HCT116 (cell line): ENCODE measurements at regions not wholly inside any gene's neighbourhood (a gene's known extent, or its start where the extent isn't known, plus 50 kb on each side); places are given as distances from the start of the nearest gene placed in this dataset.

Source experiments
- ATAC-seq: fragments of 200-7000 bp; cut with Tn5 transposase; 2 replicates; pipeline ENCODE4 v1.9.1; 2020; ENCODE audit warnings: mild to moderate bottlenecking, moderate library complexity
- BruUV-seq: library from RNA; stranded (reverse); fragments of 400-500 nt; replicated peaks from 2 replicates; lab custom pipeline; 2021; lab: Mats Ljungman, UMichigan
- CTCF ChIA-PET: fragments of 300-600 bp; sonication (Branson Sonifier 250); formaldehyde crosslinking; loops from one replicate; lab custom pipeline; 2021; ENCODE audit warnings: antibody characterized with exemption; lab: Charles Lee
- POLR2A ChIA-PET: fragments of 300-600, 350-600 bp; sonication (Branson Sonifier 250); formaldehyde crosslinking; loops from one replicate; lab custom pipeline; 2021; ENCODE audit warnings: antibody characterized with exemption; lab: Charles Lee
- RAD21 ChIA-PET, 2 experiments: fragments of 300-600 bp; sonication (Branson Sonifier 250); formaldehyde crosslinking; loops; one replicate each; lab custom pipeline; 2023; ENCODE audit warnings: low total read pairs in 2 of 2; ENCODE audit not compliant: uncharacterized antibody in 2 of 2, unreplicated experiment in 2 of 2, low non-redundant PET in 1 of 2; lab: Charles Lee
- DNase-seq: peaks from one replicate; pipeline ENCODE4 v3.0.0-alpha.2; 2010; ENCODE audit warnings: low read depth, low spot score
- H2AFZ ChIP-seq: fragments of 200-600 bp; shearing (Covaris generic), sonication (generic); 2 replicates; pipeline ENCODE4 v1.6.1; 2017; ENCODE audit warnings: low read depth, mixed run types, mixed read lengths, antibody characterized with exemption, low read length; ENCODE audit not compliant: poor library complexity, severe bottlenecking
- H3K27ac ChIP-seq: 2 replicates; pipeline ENCODE4 v1.5.1; 2012; ENCODE audit warnings: low read depth, low read length
- H3K27me3 ChIP-seq: fragments of 200-600 bp; sonication (generic); 2 replicates; pipeline ENCODE4 v1.6.1; 2016; ENCODE audit warnings: mixed run types, low read length, mixed read lengths; ENCODE audit not compliant: insufficient read depth
- H3K36me3 ChIP-seq, 2 experiments: fragments of 200-500 bp in 1 of 2; fragments of 200-600 bp in 1 of 2; sonication (Bioruptor generic) in 1 of 2; sonication (generic) in 1 of 2; 2 replicates each; pipeline versions ENCODE4 v1.5.1 to v1.6.1; 2014 to 2016; ENCODE audit warnings: low read length in 2 of 2, inconsistent platforms in 1 of 2, mixed read lengths in 1 of 2, mixed run types in 1 of 2; ENCODE audit not compliant: insufficient read depth in 2 of 2, control insufficient read depth in 1 of 2
- H3K4me1 ChIP-seq, 2 experiments: fragments of 200-600 bp in 1 of 2; sonication (generic) in 1 of 2; 2 replicates each; pipeline versions ENCODE4 v1.5.1 to v1.6.1; 2012 to 2017; ENCODE audit warnings: low read length in 2 of 2, inconsistent platforms in 1 of 2, mild to moderate bottlenecking in 1 of 2, mixed read lengths in 1 of 2, mixed run types in 1 of 2, moderate library complexity in 1 of 2; ENCODE audit not compliant: insufficient read depth in 2 of 2, control insufficient read depth in 1 of 2
- H3K4me2 ChIP-seq: fragments of 200-600 bp; sonication (generic); 2 replicates; pipeline ENCODE4 v1.6.1; 2017; ENCODE audit warnings: mixed run types, low read length, mixed read lengths
- H3K4me3 ChIP-seq, 2 experiments: fragments of 200-600 bp in 1 of 2; sonication (generic) in 1 of 2; replicated peaks in 1 of 2; 2 replicates each; pipeline ENCODE4 v1.5.1; 2011 to 2016; ENCODE audit warnings: low read length in 2 of 2, control low read depth in 1 of 2, low read depth in 1 of 2, mild to moderate bottlenecking in 1 of 2, mixed read lengths in 1 of 2, mixed run types in 1 of 2
- H3K79me2 ChIP-seq: fragments of 200-600 bp; sonication (generic); 2 replicates; pipeline ENCODE4 v1.6.1; 2017; ENCODE audit warnings: mild to moderate bottlenecking, mixed run types, low read length, moderate library complexity, mixed read lengths; ENCODE audit not compliant: insufficient read depth
- H3K9ac ChIP-seq: fragments of 200-600 bp; sonication (generic); 2 replicates; pipeline ENCODE4 v1.6.1; 2016; ENCODE audit warnings: low read length, mixed read lengths
- H3K9me2 ChIP-seq: fragments of 200-600 bp; sonication (generic), shearing (Covaris generic); 2 replicates; pipeline ENCODE4 v1.6.1; 2017; ENCODE audit warnings: mixed run types, mild to moderate bottlenecking, moderate library complexity; ENCODE audit not compliant: insufficient read depth
- H3K9me3 ChIP-seq, 2 experiments: fragments of 200-500 bp in 1 of 2; fragments of 200-600 bp in 1 of 2; sonication (Bioruptor generic) in 1 of 2; sonication (generic) in 1 of 2; 2 replicates each; pipeline ENCODE4 v1.6.1; 2014 to 2017; ENCODE audit warnings: low read length in 2 of 2, mixed read lengths in 2 of 2, inconsistent platforms in 1 of 2, low read depth in 1 of 2, mild to moderate bottlenecking in 1 of 2, mixed run types in 1 of 2, moderate library complexity in 1 of 2; ENCODE audit not compliant: control insufficient read depth in 1 of 2, insufficient read depth in 1 of 2
- H4K20me1 ChIP-seq: fragments of 200-600 bp; sonication (generic), shearing (Covaris generic); 2 replicates; pipeline ENCODE4 v1.6.1; 2017; ENCODE audit warnings: mixed run types, mild to moderate bottlenecking, moderate library complexity; ENCODE audit not compliant: insufficient read depth
- ATF3 ChIP-seq: IDR thresholded peaks from 2 replicates; pipeline ENCODE4 v1.6.1; 2012
- CBX3 ChIP-seq: IDR thresholded peaks from 2 replicates; pipeline ENCODE4 v1.6.1; 2012; ENCODE audit warnings: low read depth
- CTCF ChIP-seq, 3 experiments: fragments of 200-600 bp in 1 of 3; sonication (generic) in 1 of 3; IDR thresholded peaks in 2 of 3; conservative IDR thresholded peaks in 1 of 3; 2 replicates each; pipeline ENCODE4 v1.5.1; 2012 to 2017; ENCODE audit warnings: low read depth in 2 of 3, low read length in 2 of 3, antibody characterized with exemption in 1 of 3, borderline replicate concordance in 1 of 3, control low read depth in 1 of 3, mild to moderate bottlenecking in 1 of 3, mixed read lengths in 1 of 3, mixed run types in 1 of 3, moderate library complexity in 1 of 3; ENCODE audit not compliant: insufficient read depth in 1 of 3
- ELF1 ChIP-seq: IDR thresholded peaks from 2 replicates; pipeline ENCODE4 v1.6.1; 2012; ENCODE audit warnings: low read depth, borderline replicate concordance
- FOSL1 ChIP-seq: IDR thresholded peaks from 2 replicates; pipeline ENCODE4 v1.6.1; 2012; ENCODE audit warnings: low read depth
- POLR2A ChIP-seq: IDR thresholded peaks from 2 replicates; pipeline ENCODE4 v1.7.0; 2011; ENCODE audit warnings: borderline replicate concordance; ENCODE audit not compliant: insufficient read depth, insufficient read length; ENCODE audit errors: extremely low read depth
- POLR2AphosphoS5 ChIP-seq: IDR thresholded peaks from 2 replicates; pipeline ENCODE4 v1.6.1; 2011; ENCODE audit warnings: mild to moderate bottlenecking, low read depth, low read length, moderate library complexity
- REST ChIP-seq: IDR thresholded peaks from 2 replicates; pipeline ENCODE4 v1.6.1; 2012; ENCODE audit warnings: low read depth
- TCF7L2 ChIP-seq: IDR thresholded peaks from 2 replicates; pipeline ENCODE4 v1.7.0; 2011; ENCODE audit warnings: borderline replicate concordance, inconsistent platforms; ENCODE audit not compliant: insufficient read depth, insufficient read length; ENCODE audit errors: extremely low read depth
- ZFX ChIP-seq: fragments of 450-650 bp; IDR thresholded peaks from 2 replicates; pipeline ENCODE4 v1.6.1; 2017
- ZNF274 ChIP-seq: fragments of 200-500 bp; sonication (Bioruptor generic); IDR thresholded peaks from 2 replicates; pipeline ENCODE4 v1.6.1; 2014; ENCODE audit warnings: mild to moderate bottlenecking, low read depth, low read length, inconsistent platforms
- intact Hi-C: fragments of 100-400 bp; cut with micrococcal nuclease; formaldehyde crosslinking; loops from 2 replicates; pipeline ENCODE4 v1.10.0; 2022

GRCh38 chr9:115326461-115326860 is 208.5 kb upstream of the TNC start:
- H3K79me2 ChIP-seq = no peaks in the 10 kb centered on the region
- ATAC-seq (no peak), DNase-seq (no peak)
- RAD21 ChIA-PET = no interaction called here
- H3K27ac ChIP-seq = no peak overlapping the region
- H2AFZ ChIP-seq = no peak overlapping the region
- no peaks in the 10 kb centered on the region; the same call in 1 of the 2 replicates for H3K9me2 ChIP-seq
- H3K36me3 ChIP-seq = no peaks in the 10 kb centered on the region
- POLR2A ChIA-PET = no interaction called here
- no TSS peak for BruUV-seq
- H3K4me3 ChIP-seq = no peak overlapping the region
- H3K9me3 ChIP-seq = no peaks in the 10 kb centered on the region
- no peak for TF ChIP-seq ATF3
- no peak for TF ChIP-seq CBX3
- no peak for TF ChIP-seq REST
- no peak for TF ChIP-seq POLR2AphosphoS5
- TF ChIP-seq ZNF274 = no peak
- TF ChIP-seq ZFX = no peak
- no peak for TF ChIP-seq ELF1
- TF ChIP-seq FOSL1 = no peak
- TF ChIP-seq POLR2A = no peak
- TF ChIP-seq CTCF (IDR thresholded peaks at IDR 0.05 in 2 of 3, conservative IDR thresholded peaks at IDR 0.05 in 1 of 3; ENCODE audit: borderline replicate concordance in 1 of 3, insufficient read depth in 1 of 3, low read depth in 2 of 3, low read length in 2 of 3) = no peak
- TF ChIP-seq TCF7L2 = no peak
- CTCF ChIA-PET = no interaction called here
- no peak overlapping the region for H3K4me2 ChIP-seq
- no peak overlapping the region for H3K9ac ChIP-seq
- H3K27me3 ChIP-seq = peaks cover 6% of the 10 kb centered on the region; the same call in 1 of the 2 replicates
- no peaks in the 10 kb centered on the region for H4K20me1 ChIP-seq
- no peaks in the 10 kb centered on the region for H3K4me1 ChIP-seq
- intact Hi-C loops = no loop called here
